CD4-positive, alpha-beta T cell treated with Interleukin-10 for 1 hour (primary cell): ENCODE measurements at regions not wholly inside any gene's neighbourhood (a gene's known extent, or its start where the extent isn't known, plus 50 kb on each side); places are given as distances from the start of the nearest gene placed in this dataset.
A peak's percentile ranks its signal among the peaks of the same experiment; 100 is the strongest.
"Not testable (repeated sequence)": the region's sequence is repeated elsewhere in the genome, so short reads cannot be mapped to it uniquely, and the experiment has no call there.

Source experiments
- DNase-seq: peaks from one replicate; pipeline ENCODE4 v3.0.0-alpha.2; 2020

GRCh38 chr4:14902342-14902741 is 99.9 kb upstream of the CPEB2 start:
- DNase-seq = no peak

DNA sequence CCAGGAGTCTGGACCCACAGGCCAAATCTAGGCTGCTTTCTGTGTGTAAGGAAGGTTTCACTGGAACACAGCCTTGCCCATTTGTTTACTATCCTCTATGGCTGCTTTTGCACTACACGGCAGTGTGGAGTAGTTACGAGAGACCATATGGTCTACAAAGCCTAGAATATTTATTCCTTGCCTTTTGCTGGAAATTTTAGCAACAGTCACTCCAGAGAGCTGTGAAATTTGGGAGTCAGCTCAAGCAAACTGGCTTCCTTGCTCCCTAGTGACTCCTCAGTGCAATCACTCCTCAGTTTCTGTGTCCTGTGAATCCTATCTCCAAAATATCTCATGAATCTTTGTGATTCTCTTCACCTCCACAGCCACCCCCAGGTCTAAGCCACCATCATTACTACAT is 99.0 kb upstream of the CPEB2 start:
- no peak for DNase-seq

DNA sequence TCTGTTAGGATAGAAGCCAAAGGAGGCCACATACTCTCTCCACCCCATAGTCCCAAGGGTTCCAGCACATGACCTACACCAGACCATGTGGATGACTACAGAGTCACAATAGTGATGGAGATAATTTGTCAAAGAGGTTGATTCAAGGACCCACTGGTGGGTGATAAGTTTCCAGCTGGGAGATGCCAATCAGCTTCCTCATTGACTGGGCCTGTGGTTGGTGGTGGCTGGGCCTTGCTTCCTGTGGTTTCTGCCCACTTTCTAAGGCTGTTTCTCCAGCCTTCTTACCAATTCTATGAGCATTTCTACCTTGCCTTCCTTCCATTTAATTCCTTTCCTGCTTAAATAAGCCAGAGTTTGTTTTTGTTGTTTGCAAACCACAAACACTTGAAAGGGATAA is 95.5 kb upstream of the CPEB2 start:
- no peak for DNase-seq

GRCh38 chr4:14908635-14909034 is 93.6 kb upstream of the CPEB2 start:
- no peak for DNase-seq

- DNase-seq = no peak
These were observed 91.9 kb upstream of the CPEB2 start for GRCh38 chr4:14910411-14910810.

GRCh38 chr4:14912426-14912825 is 89.9 kb upstream of the CPEB2 start:
- DNase-seq = no peak

- DNase-seq = no peak
These were observed 87.3 kb upstream of the CPEB2 start for GRCh38 chr4:14915018-14915417.

DNA sequence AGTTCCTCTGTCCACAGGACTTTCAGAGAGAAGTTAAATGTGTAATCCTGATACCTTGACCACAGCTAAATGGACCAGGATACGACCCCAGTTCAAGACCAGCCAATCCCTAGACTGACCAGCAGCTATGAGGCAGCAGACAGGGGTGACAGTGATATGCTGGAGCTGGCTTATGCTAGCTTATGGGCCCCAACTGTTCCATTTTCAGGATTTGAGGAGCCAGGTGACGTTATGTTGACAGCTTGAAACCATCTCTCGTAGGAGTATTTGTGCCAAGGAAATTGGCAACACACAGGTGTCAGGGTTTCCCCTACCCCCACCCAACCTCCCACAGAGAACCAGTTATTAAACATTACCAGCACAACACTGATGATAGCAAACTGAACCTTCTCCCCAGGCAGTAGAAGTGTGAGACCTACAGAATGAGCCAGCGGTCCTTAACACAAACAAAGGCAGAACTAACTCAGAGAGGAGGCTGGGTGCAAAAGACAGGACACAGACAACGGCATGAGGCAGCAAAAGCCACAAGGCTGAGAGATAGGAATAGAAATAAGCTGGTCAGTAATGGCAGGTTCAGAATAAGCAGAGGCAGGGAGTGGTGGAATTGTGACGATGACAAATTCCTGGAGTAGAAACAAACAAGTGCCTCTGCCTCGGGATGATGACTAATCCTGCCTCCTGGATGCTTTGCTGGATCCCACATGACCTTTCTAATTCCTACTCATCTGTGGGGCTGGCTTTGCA is 85.6 kb upstream of the CPEB2 start:
- no peak for DNase-seq

DNA sequence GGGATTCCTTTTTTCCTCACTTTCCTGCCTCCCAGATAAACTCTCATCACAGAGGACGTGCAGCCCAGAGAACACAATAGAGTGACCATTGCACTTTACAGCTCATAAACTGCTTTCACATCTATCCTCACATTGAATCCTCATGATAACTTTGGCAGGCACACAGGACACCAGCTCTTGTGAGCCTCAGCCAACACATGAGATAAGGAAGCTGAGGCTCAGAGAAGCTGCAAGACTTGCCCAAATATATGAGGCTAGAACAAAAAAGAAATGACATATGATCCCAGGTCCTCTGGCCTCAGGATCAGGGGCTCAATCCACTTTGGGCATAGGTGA is 85.0 kb upstream of the CPEB2 start:
- no peak for DNase-seq

- DNase-seq = no peak
These were observed 83.9 kb upstream of the CPEB2 start for GRCh38 chr4:14918336-14918735.

GRCh38 chr4:14919785-14920184 is 82.5 kb upstream of the CPEB2 start:
- DNase-seq = no peak

DNA sequence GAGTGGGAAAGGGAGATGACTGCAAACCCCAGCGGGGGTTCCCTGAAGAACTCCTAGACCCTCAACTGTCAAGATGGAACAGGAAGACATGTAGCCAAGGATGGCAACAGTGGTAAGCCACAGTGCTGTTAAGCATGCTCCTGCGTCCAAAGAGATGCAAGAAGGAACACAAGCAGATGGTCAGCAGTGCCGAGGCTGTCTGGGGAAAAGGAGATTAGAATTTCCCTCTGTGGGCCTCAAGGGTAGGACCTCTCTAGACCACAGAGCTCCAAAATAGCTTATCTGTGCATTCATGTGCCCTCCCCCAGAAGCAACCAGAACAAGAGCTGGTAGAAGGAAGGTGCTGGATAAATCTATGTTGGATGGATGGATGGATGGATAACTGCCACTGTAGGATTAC is 82.0 kb upstream of the CPEB2 start:
- DNase-seq = no peak

DNA sequence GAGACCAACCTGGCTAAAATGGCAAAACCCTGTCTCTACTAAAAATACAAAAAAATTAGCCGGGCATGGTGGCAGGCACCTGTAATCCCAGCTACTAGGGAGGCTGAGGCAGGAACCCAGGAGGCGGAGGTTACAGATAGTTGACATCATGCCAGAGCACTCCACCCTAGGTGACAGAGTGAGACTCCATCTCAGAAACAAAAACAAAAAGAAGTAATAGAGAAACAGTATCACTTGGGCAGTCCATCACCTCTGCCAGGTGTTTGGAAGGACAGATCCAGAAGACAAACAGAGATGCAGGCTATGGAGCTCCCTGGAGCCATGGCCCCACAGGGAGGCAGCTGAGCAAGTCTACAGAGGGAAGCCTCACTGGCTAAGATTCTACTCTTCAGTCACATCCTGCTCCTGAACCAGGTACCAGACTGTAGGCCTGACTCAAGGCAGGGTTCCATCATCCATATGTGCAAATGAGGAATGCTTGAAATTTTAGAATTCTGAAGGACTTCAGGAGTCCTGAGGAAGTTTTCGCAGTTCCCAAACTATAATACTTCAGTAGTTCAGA is 81.4 kb upstream of the CPEB2 start:
- peak; percentile 9 for DNase-seq

GRCh38 chr4:14921781-14922180 is 80.5 kb upstream of the CPEB2 start:
- not testable (repeated sequence) for DNase-seq

GRCh38 chr4:14924076-14924811 is 78.0 kb upstream of the CPEB2 start:
- DNase-seq = no peak

DNA sequence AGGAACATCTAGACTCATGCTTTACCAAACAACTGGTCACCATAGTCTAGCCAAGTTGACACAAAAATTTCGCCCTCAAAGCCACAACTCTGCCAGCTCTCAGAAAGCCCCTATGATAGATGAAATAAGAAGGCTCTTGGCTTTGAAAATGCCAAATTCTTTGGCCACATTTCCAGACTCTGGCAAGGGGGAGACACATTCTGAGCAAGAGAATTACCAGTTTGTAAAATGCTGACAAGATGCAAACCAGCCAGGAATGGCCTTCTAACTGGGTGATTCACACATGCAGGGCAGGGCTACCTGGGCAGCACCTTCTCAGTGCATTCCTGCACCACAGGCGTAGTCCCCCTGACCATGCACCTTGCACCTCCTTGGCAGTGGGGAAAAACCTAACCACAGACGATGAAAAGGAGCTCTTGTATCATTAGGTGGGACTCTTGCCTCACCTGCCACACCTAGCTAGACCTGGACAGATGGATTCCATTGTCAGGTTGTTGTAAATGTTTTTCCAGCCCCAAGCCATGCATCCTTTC is 77.4 kb upstream of the CPEB2 start:
- DNase-seq = no peak

DNA sequence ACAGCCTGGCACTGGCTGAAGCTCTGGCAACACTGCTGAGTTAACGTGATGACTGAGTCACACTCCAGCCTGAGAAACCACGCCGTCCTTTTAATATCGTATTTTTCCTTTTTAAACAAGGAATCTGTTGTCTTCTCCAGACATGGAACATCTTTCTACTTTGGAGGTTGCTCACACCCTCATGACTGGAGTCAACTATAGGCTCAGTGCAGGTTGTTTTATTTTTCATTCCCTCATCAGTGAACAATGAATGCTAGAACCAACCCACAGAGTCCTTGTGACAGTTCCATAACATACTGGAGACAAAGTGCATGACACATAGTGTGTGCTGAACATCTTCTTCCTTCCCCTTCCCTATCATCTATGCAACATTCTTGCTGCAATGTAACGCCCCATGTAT is 76.8 kb upstream of the CPEB2 start:
- DNase-seq = no peak

- DNase-seq = no peak
These were observed 75.9 kb upstream of the CPEB2 start for GRCh38 chr4:14926368-14926767.

DNA sequence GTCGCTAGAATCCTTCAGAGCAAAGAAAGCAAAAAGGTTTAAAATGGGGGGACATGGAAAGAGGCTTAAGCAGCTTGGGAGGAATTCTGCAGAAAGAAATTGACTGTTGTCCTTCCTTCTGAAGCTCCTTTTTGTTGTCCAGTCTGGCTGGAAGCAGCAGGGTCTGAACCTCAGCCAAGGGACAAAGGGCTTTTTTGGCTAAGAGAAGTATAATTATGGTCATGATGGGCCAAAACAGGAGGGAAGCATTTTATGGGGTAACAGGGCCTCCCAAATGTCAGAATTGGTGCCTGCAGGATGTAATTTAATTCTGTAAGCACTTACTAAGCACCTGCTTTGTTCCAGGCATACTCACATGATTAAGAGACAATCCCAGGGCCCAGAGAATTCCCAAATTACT is 74.2 kb upstream of the CPEB2 start:
- no peak for DNase-seq

GRCh38 chr4:14929669-14930068 is 72.6 kb upstream of the CPEB2 start:
- no peak for DNase-seq

DNA sequence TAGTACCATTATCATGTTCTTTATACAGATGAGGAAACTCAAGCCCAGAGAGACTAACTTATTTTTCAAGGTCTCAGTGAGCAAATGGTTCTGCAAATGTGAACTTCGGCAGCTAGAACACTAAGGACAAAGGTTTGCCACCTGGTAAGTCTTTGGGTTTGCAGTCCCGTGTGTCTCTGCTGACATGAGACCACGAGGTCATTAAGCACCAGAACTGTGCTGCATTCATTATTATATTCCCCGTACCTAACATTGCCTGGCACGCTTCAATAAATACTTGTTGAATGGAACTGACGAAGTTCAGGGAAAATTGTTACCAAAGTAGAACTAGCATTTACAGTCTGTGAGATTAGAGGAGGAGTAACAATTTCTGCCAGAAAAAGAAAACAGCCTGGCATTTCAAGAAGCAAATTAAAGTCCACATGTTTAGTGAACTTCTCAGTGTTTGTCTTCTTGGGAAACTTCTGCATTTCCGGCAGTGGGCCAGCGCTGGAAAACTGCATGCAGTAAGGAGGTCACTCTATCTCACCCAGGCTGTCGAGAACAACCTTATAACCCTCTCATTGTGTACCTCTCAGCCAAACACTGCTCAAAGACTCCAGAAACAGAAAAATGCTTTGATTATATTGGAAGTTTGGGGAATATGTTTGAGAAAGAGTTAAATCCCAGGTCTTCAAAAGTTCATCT is 67.4 kb upstream of the CPEB2 start:
- no peak for DNase-seq

GRCh38 chr4:14943749-14944148 is 58.5 kb upstream of the CPEB2 start:
- DNase-seq = no peak

GRCh38 chr4:14952352-14952751 is 49.9 kb upstream of the CPEB2 start:
- DNase-seq = no peak
